IMR-90 (cell line): ENCODE measurements at regions not wholly inside any gene's neighbourhood (a gene's known extent, or its start where the extent isn't known, plus 50 kb on each side); places are given as distances from the start of the nearest gene placed in this dataset.

ENCODE experiments used
- ATAC-seq: fragments of 200-7000 bp; cut with Tn5 transposase; 2 replicates; pipeline ENCODE4 v1.9.1; 2020; ENCODE audit warnings: low read depth, mild to moderate bottlenecking, moderate library complexity
- BruUV-seq: library from RNA; stranded (reverse); fragments of 400-500 nt; replicated peaks from 2 replicates; lab custom pipeline; 2021; lab: Mats Ljungman, UMichigan
- CTCF ChIA-PET: fragments of 300-600 bp; formaldehyde crosslinking; extraction: SDS; loops from one replicate; lab custom pipeline; 2021; ENCODE audit warnings: antibody characterized with exemption; lab: Yijun Ruan, JAX
- POLR2A ChIA-PET: fragments of 300-600 bp; sonication (Branson Sonifier 250); formaldehyde crosslinking; loops from one replicate; lab custom pipeline; 2022; ENCODE audit warnings: antibody characterized with exemption; ENCODE audit not compliant: unreplicated experiment; lab: Charles Lee
- DNase-seq: peaks from one replicate; pipeline ENCODE4 v3.0.0; 2013
- H2AFZ ChIP-seq: replicated peaks from 2 replicates; pipeline ENCODE3; 2013; ENCODE audit warnings: low read length, mild to moderate bottlenecking; ENCODE audit not compliant: poor library complexity
- H2AK5ac ChIP-seq: 2 replicates; pipeline ENCODE4 v1.6.1; 2013; ENCODE audit warnings: low read depth, low read length, inconsistent platforms
- H2AK9ac ChIP-seq: replicated peaks from 2 replicates; pipeline ENCODE3; 2013; ENCODE audit warnings: mild to moderate bottlenecking, low read depth, low read length, moderate library complexity; ENCODE audit not compliant: poor library complexity
- H2BK120ac ChIP-seq: 2 replicates; pipeline ENCODE4 v1.6.1; 2013; ENCODE audit warnings: low read depth, low read length, inconsistent platforms
- H2BK15ac ChIP-seq: 3 replicates; pipeline ENCODE4 v1.6.1; 2013; ENCODE audit warnings: low read depth, low read length, inconsistent platforms
- H2BK20ac ChIP-seq: 2 replicates; pipeline ENCODE4 v1.6.1; 2013; ENCODE audit warnings: low read depth, mild to moderate bottlenecking, inconsistent platforms, low read length, moderate library complexity
- H2BK5ac ChIP-seq: 2 replicates; pipeline ENCODE4 v1.6.1; 2013; ENCODE audit warnings: mild to moderate bottlenecking, low read depth, low read length, inconsistent platforms; ENCODE audit not compliant: poor library complexity, severe bottlenecking
- H3K14ac ChIP-seq: replicated peaks from 2 replicates; pipeline ENCODE4 v1.6.1; 2013; ENCODE audit warnings: low read depth, low read length, inconsistent platforms
- H3K18ac ChIP-seq: 2 replicates; pipeline ENCODE4 v1.6.1; 2013; ENCODE audit warnings: low read depth, low read length, control low read depth
- H3K23ac ChIP-seq: 2 replicates; pipeline ENCODE4 v1.6.1; 2013; ENCODE audit warnings: low read depth, low read length, inconsistent platforms
- H3K27ac ChIP-seq: 2 replicates; pipeline ENCODE4 v1.5.1; 2013; ENCODE audit warnings: mild to moderate bottlenecking, control low read depth, low read length; ENCODE audit not compliant: insufficient read depth
- H3K27me3 ChIP-seq: 2 replicates; pipeline ENCODE4 v1.6.1; 2013; ENCODE audit warnings: low read length; ENCODE audit not compliant: control insufficient read depth, insufficient read depth
- H3K36me3 ChIP-seq: 2 replicates; pipeline ENCODE4 v1.6.1; 2013; ENCODE audit warnings: low read length, mixed read lengths; ENCODE audit not compliant: control insufficient read depth, insufficient read depth
- H3K4ac ChIP-seq: 2 replicates; pipeline ENCODE4 v1.6.1; 2013; ENCODE audit warnings: low read depth, low read length, inconsistent platforms
- H3K4me1 ChIP-seq: 2 replicates; pipeline ENCODE4 v1.6.1; 2013; ENCODE audit warnings: low read length, mixed read lengths; ENCODE audit not compliant: control insufficient read depth, insufficient read depth
- H3K4me2 ChIP-seq: 2 replicates; pipeline ENCODE4 v1.6.1; 2013; ENCODE audit warnings: low read depth, mild to moderate bottlenecking, control low read depth, low read length, moderate library complexity
- H3K4me3 ChIP-seq: 2 replicates; pipeline ENCODE4 v1.5.1; 2013; ENCODE audit warnings: low read depth, mild to moderate bottlenecking, control low read depth, low read length, moderate library complexity; ENCODE audit not compliant: insufficient read depth
- H3K56ac ChIP-seq: 2 replicates; pipeline ENCODE4 v1.6.1; 2013; ENCODE audit warnings: low read length, inconsistent platforms; ENCODE audit not compliant: insufficient read depth; ENCODE audit errors: extremely low read depth
- H3K79me1 ChIP-seq, 2 experiments: 2 replicates each; pipeline ENCODE4 v1.6.1; 2013; ENCODE audit warnings: low read length in 2 of 2, inconsistent platforms in 1 of 2, low read depth in 1 of 2
- H3K9ac ChIP-seq: 2 replicates; pipeline ENCODE4 v1.6.1; 2013; ENCODE audit warnings: low read depth, low read length, control low read depth
- H3K9me1 ChIP-seq: 2 replicates; pipeline ENCODE4 v1.6.1; 2013; ENCODE audit warnings: low read length, inconsistent platforms; ENCODE audit not compliant: insufficient read depth
- H3K9me3 ChIP-seq: 2 replicates; pipeline ENCODE4 v1.6.1; 2013; ENCODE audit warnings: low read length; ENCODE audit not compliant: control insufficient read depth, insufficient read depth
- H4K20me1 ChIP-seq: 2 replicates; pipeline ENCODE4 v1.6.1; 2013; ENCODE audit warnings: low read length, inconsistent platforms; ENCODE audit not compliant: insufficient read depth
- H4K5ac ChIP-seq: 2 replicates; pipeline ENCODE4 v1.6.1; 2013; ENCODE audit warnings: mild to moderate bottlenecking, low read depth, low read length, control low read depth
- H4K8ac ChIP-seq, 2 experiments: 2 replicates each; pipeline ENCODE4 v1.6.1; 2013; ENCODE audit warnings: low read depth in 2 of 2, low read length in 2 of 2, control low read depth in 1 of 2, inconsistent platforms in 1 of 2
- H4K91ac ChIP-seq: 2 replicates; pipeline ENCODE4 v1.6.1; 2013; ENCODE audit warnings: low read depth, low read length, inconsistent platforms; ENCODE audit not compliant: insufficient read depth
- BHLHE40 ChIP-seq: fragments of 150-350 bp; IDR thresholded peaks from 2 replicates; pipeline ENCODE4 v1.6.1; 2016; ENCODE audit warnings: mild to moderate bottlenecking, low read depth, low read length
- MXI1 ChIP-seq: IDR thresholded peaks from 2 replicates; pipeline ENCODE4 v1.6.1; 2012; ENCODE audit warnings: low read depth, mild to moderate bottlenecking, low read length, moderate library complexity, borderline replicate concordance
- RAD21 ChIP-seq: IDR thresholded peaks from 2 replicates; pipeline ENCODE4 v1.6.1; 2012; ENCODE audit warnings: low read length, improper control_type of control experiment
- WGBS, 2 experiments: methylation state at CpG; one replicate each; pipeline versions ENCODE4 v1.1.5 to v1.1.7; 2013; ENCODE audit warnings: missing lambda C conversion rate in 2 of 2; ENCODE audit not compliant: insufficient read length in 1 of 2; ENCODE audit errors: extremely low coverage in 2 of 2; 5-methylcytosine and 5-hydroxymethylcytosine counted together
- dilution Hi-C: fragments of 300-500 bp; cut with HindIII; formaldehyde crosslinking; loops from one replicate; pipeline ENCODE4 v1.14.3; 2018; ENCODE audit warnings: low sequenced_read_pairs; ENCODE audit not compliant: unreplicated experiment
- in situ Hi-C: fragments of 300-500 bp; cut with MboI; formaldehyde crosslinking; loops from 3 replicates; pipeline ENCODE4 v1.14.3; 2019; ENCODE audit warnings: low sequenced_read_pairs, inconsistent platforms, mixed read lengths
- intact Hi-C: fragments of 100-400 bp; cut with micrococcal nuclease; formaldehyde crosslinking; loops from 2 replicates; pipeline ENCODE4 v1.10.0; 2022
- TF ChIP-seq, protein P1 (sequence below): conservative IDR thresholded peaks from 2 replicates; pipeline ENCODE4 v1.5.1; 2012; ENCODE audit warnings: mild to moderate bottlenecking, low read depth, low read length, improper control_type of control experiment

DNA sequence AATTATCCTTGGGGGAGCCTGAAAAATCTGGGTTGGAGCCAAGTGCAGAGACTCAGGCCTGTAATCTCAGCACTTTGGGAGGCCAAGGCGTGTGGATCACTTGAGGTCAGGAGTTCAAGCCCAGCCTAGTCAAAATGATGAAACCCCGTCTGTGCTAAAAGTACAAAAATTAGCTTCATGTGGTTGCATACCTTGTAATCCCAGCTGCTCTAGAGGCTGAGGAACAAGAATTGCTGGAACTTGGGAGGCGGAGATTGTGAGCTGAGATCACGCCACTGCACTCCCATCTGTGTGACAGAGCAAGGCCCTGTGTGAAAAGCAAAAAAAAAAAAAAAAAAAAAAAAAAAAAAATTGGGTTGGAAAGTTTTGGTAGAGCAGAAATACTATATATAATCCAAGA lies 1563.6 kb upstream of the PRMT6 start:
- no peaks in the 10 kb centered on the region for H3K79me1 ChIP-seq
- no peak overlapping the region for H3K27ac ChIP-seq
- H3K4me3 ChIP-seq: no peak overlapping the region
- in situ Hi-C loops (no loop called here), intact Hi-C loops (no loop called here), dilution Hi-C loops (no loop called here)
- no peak overlapping the region for H2BK15ac ChIP-seq
- no peak for DNase-seq
- H4K91ac ChIP-seq: no peak overlapping the region
- no peak overlapping the region for H3K9ac ChIP-seq
- WGBS, 2 experiments: no CpG with 5 or more reads among the region's 4 CpGs
- H2BK20ac ChIP-seq: no peak overlapping the region
- H3K14ac ChIP-seq: no peak overlapping the region
- no peak overlapping the region for H3K56ac ChIP-seq
- no peak overlapping the region for H3K4me2 ChIP-seq
- H2BK120ac ChIP-seq: no peak overlapping the region
- no peaks in the 10 kb centered on the region for H4K20me1 ChIP-seq
- no peaks in the 10 kb centered on the region for H3K4me1 ChIP-seq
- no peak overlapping the region for H3K18ac ChIP-seq
- H4K5ac ChIP-seq: no peak overlapping the region
- no peak for TF ChIP-seq BHLHE40
- TF ChIP-seq, protein P1, sequence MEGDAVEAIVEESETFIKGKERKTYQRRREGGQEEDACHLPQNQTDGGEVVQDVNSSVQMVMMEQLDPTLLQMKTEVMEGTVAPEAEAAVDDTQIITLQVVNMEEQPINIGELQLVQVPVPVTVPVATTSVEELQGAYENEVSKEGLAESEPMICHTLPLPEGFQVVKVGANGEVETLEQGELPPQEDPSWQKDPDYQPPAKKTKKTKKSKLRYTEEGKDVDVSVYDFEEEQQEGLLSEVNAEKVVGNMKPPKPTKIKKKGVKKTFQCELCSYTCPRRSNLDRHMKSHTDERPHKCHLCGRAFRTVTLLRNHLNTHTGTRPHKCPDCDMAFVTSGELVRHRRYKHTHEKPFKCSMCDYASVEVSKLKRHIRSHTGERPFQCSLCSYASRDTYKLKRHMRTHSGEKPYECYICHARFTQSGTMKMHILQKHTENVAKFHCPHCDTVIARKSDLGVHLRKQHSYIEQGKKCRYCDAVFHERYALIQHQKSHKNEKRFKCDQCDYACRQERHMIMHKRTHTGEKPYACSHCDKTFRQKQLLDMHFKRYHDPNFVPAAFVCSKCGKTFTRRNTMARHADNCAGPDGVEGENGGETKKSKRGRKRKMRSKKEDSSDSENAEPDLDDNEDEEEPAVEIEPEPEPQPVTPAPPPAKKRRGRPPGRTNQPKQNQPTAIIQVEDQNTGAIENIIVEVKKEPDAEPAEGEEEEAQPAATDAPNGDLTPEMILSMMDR: no peak
- no peak for TF ChIP-seq MXI1
- TF ChIP-seq RAD21: no peak
- CTCF ChIA-PET: no interaction called here
- no TSS peak for BruUV-seq
- H3K27me3 ChIP-seq: no peaks in the 10 kb centered on the region
- no peak overlapping the region for H2AK5ac ChIP-seq
- no peak overlapping the region for H2BK5ac ChIP-seq
- no peak overlapping the region for H3K4ac ChIP-seq
- H4K8ac ChIP-seq: no peak overlapping the region
- peaks cover 6% of the 10 kb centered on the region; the same call in 1 of the 2 replicates for H3K9me3 ChIP-seq
- no peak overlapping the region for H2AFZ ChIP-seq
- no peaks in the 10 kb centered on the region for H3K9me1 ChIP-seq
- H3K23ac ChIP-seq: no peak overlapping the region
- ATAC-seq: no peak
- H3K36me3 ChIP-seq: no peaks in the 10 kb centered on the region
- no peak overlapping the region for H2AK9ac ChIP-seq
- POLR2A ChIA-PET: no interaction called here
